Liver (tissue), 8 donors: ENCODE measurements at regions not wholly inside any gene's neighbourhood (a gene's known extent, or its start where the extent isn't known, plus 50 kb on each side); places are given as distances from the start of the nearest gene placed in this dataset.

Experiments used
- DNase-seq: peaks from one replicate; pipeline ENCODE4 v3.0.0-alpha.2; 2017; ENCODE audit warnings: low spot score
- H3K27ac ChIP-seq, 2 donors: one replicate each; pipeline ENCODE4 v1.7.0; 2013; ENCODE audit warnings: inconsistent platforms in 2 of 2, low read length in 2 of 2, control low read depth in 1 of 2, low read depth in 1 of 2, mild to moderate bottlenecking in 1 of 2
- H3K27me3 ChIP-seq, 4 donors: one replicate each; pipeline versions ENCODE4 v1.6.1 to v1.7.0; 2013; ENCODE audit warnings: low read length in 3 of 4, inconsistent platforms in 1 of 4, mild to moderate bottlenecking in 1 of 4, moderate library complexity in 1 of 4; ENCODE audit not compliant: control insufficient read depth in 4 of 4, insufficient read depth in 4 of 4
- H3K36me3 ChIP-seq, 4 donors: one replicate each; pipeline versions ENCODE4 v1.6.1 to v1.7.0; 2013; ENCODE audit warnings: low read length in 3 of 4, mild to moderate bottlenecking in 3 of 4, low read depth in 1 of 4, moderate library complexity in 1 of 4; ENCODE audit not compliant: control insufficient read depth in 4 of 4, insufficient read depth in 3 of 4
- H3K4me1 ChIP-seq, 4 donors: one replicate each; pipeline versions ENCODE4 v1.6.1 to v1.7.0; 2013; ENCODE audit warnings: low read length in 3 of 4, mild to moderate bottlenecking in 3 of 4, moderate library complexity in 1 of 4; ENCODE audit not compliant: control insufficient read depth in 4 of 4, insufficient read depth in 4 of 4
- H3K4me3 ChIP-seq, 3 donors: one replicate each; pipeline versions ENCODE4 v1.6.1 to v1.7.0; 2013; ENCODE audit warnings: low read length in 3 of 3, control low read depth in 1 of 3, low read depth in 1 of 3, mild to moderate bottlenecking in 1 of 3
- H3K9ac ChIP-seq, 2 donors: one replicate each; pipeline ENCODE4 v1.7.0; 2013; ENCODE audit warnings: low read length in 2 of 2, mild to moderate bottlenecking in 2 of 2, moderate library complexity in 2 of 2, control low read depth in 1 of 2, low read depth in 1 of 2
- H3K9me3 ChIP-seq, 4 donors: one replicate each; pipeline versions ENCODE4 v1.6.1 to v1.7.0; 2013; ENCODE audit warnings: low read length in 3 of 4; ENCODE audit not compliant: control insufficient read depth in 4 of 4
- ATF3 ChIP-seq: IDR thresholded peaks from 2 replicates; pipeline ENCODE4 v1.6.1; 2016; ENCODE audit warnings: antibody characterized with exemption
- CTCF ChIP-seq: fragments of 150-350 bp; IDR thresholded peaks from 2 replicates; pipeline ENCODE4 v1.5.1; 2017; ENCODE audit warnings: improper control_type of control experiment, low read depth, low read length; ENCODE audit not compliant: missing input control
- EGR1 ChIP-seq, 2 donors: IDR thresholded peaks; 2 replicates each; pipeline ENCODE4 v1.6.1; 2016 to 2018; ENCODE audit warnings: antibody characterized with exemption in 2 of 2, low read depth in 2 of 2
- FOXA1 ChIP-seq: IDR thresholded peaks from 2 replicates; pipeline ENCODE4 v1.6.1; 2016; ENCODE audit warnings: antibody characterized with exemption
- GABPA ChIP-seq, 2 donors: IDR thresholded peaks in 1 of 2; conservative IDR thresholded peaks in 1 of 2; 2 replicates each; pipeline ENCODE4 v1.6.1; 2016; ENCODE audit warnings: antibody characterized with exemption in 2 of 2, mild to moderate bottlenecking in 1 of 2, moderate library complexity in 1 of 2
- HNF4A ChIP-seq, 2 donors: conservative IDR thresholded peaks; 2 replicates each; pipeline ENCODE4 v1.6.1; 2016; ENCODE audit warnings: antibody characterized with exemption in 2 of 2, mild to moderate bottlenecking in 2 of 2
- HNF4G ChIP-seq: IDR thresholded peaks from 2 replicates; pipeline ENCODE4 v1.6.1; 2016; ENCODE audit warnings: antibody characterized with exemption
- JUND ChIP-seq, 2 donors: IDR thresholded peaks; 2 replicates each; pipeline ENCODE4 v1.6.1; 2016; ENCODE audit warnings: antibody characterized with exemption in 2 of 2
- MAX ChIP-seq: IDR thresholded peaks from 2 replicates; pipeline ENCODE4 v1.6.1; 2016; ENCODE audit warnings: antibody characterized with exemption
- NR2F2 ChIP-seq: IDR thresholded peaks from 2 replicates; pipeline ENCODE4 v1.6.1; 2016; ENCODE audit warnings: antibody characterized with exemption
- RAD21 ChIP-seq, 2 donors: IDR thresholded peaks; 2 replicates each; pipeline ENCODE4 v1.6.1; 2016; ENCODE audit warnings: antibody characterized with exemption in 2 of 2, mild to moderate bottlenecking in 2 of 2
- REST ChIP-seq: IDR thresholded peaks from 2 replicates; pipeline ENCODE4 v1.6.1; 2016; ENCODE audit warnings: antibody characterized with exemption, mild to moderate bottlenecking
- RXRA ChIP-seq, 2 donors: IDR thresholded peaks; 2 replicates each; pipeline ENCODE4 v1.6.1; 2017 to 2018; ENCODE audit warnings: antibody characterized with exemption in 2 of 2, mild to moderate bottlenecking in 1 of 2
- SP1 ChIP-seq: IDR thresholded peaks from 2 replicates; pipeline ENCODE4 v1.6.1; 2018; ENCODE audit warnings: antibody characterized with exemption, mild to moderate bottlenecking
- TAF1 ChIP-seq: conservative IDR thresholded peaks from 2 replicates; pipeline ENCODE4 v1.6.1; 2016; ENCODE audit warnings: antibody characterized with exemption, mild to moderate bottlenecking
- YY1 ChIP-seq: IDR thresholded peaks from 2 replicates; pipeline ENCODE4 v1.6.1; 2016; ENCODE audit warnings: antibody characterized with exemption, mild to moderate bottlenecking
- ZBTB33 ChIP-seq: IDR thresholded peaks from 2 replicates; pipeline ENCODE4 v1.6.1; 2016; ENCODE audit warnings: antibody characterized with exemption
- WGBS: extraction: QIAGEN DNeasy Blood & Tissue Kit; methylation state at CpG from one replicate; pipeline ENCODE4 v1.1.7; 2013; 5-methylcytosine and 5-hydroxymethylcytosine counted together
- donor health status: healthy.
- donor health status: healthy.
- donor health status: healthy.
- donor health status: healthy.
- donor health status: healthy.

GRCh38 chr13:109672545-109672944 lies 113.8 kb downstream of the IRS2 start:
- no peaks in the 10 kb centered on the region for H3K27me3 ChIP-seq
- no peak for DNase-seq
- no peak overlapping the region for H3K4me3 ChIP-seq
- H3K9me3 ChIP-seq, result no peaks in the 10 kb centered on the region
- H3K36me3 ChIP-seq, result no peaks in the 10 kb centered on the region
- no peaks in the 10 kb centered on the region for H3K4me1 ChIP-seq
- no peak overlapping the region for H3K9ac ChIP-seq
- H3K27ac ChIP-seq, result no peak overlapping the region
- 75% methylated on average over 2 of the region's 2 CpGs for WGBS
- TF ChIP-seq FOXA1 (no peak), YY1 (no peak), SP1 (no peak), CTCF (no peak), EGR1 (IDR thresholded peaks at IDR 0.05; ENCODE audit: low read depth in 2 of 2) (no peak), RAD21 (IDR thresholded peaks at IDR 0.05) (no peak), ATF3 (no peak), RXRA (IDR thresholded peaks at IDR 0.05) (no peak), HNF4A (conservative IDR thresholded peaks at IDR 0.05) (no peak), HNF4G (no peak)

- DNase-seq, result no peak
- TF ChIP-seq ZBTB33 (no peak), REST (no peak), NR2F2 (no peak), ATF3 (no peak), SP1 (no peak), JUND (IDR thresholded peaks at IDR 0.05) (no peak), GABPA (IDR thresholded peaks at IDR 0.05 in 1 of 2, conservative IDR thresholded peaks at IDR 0.05 in 1 of 2) (no peak), TAF1 (no peak), YY1 (no peak), FOXA1 (no peak), MAX (no peak)
- Histone ChIP-seq H3K4me1 (no peaks in the 10 kb centered on the region), H3K4me3 (no peak overlapping the region), H3K9ac (no peak overlapping the region), H3K36me3 (no peaks in the 10 kb centered on the region), H3K27ac (no peak overlapping the region), H3K9me3 (no peaks in the 10 kb centered on the region), H3K27me3 (no peaks in the 10 kb centered on the region)
- WGBS, result 48% methylated on average over 4 of the region's 4 CpGs
Observed at GRCh38 chr13:109671919-109672318, 114.5 kb downstream of the IRS2 start.
